GM18861 (cell line): ENCODE measurements at regions not wholly inside any gene's neighbourhood (a gene's known extent, or its start where the extent isn't known, plus 50 kb on each side); places are given as distances from the start of the nearest gene placed in this dataset.
"Not testable (repeated sequence)": the region's sequence is repeated elsewhere in the genome, so short reads cannot be mapped to it uniquely, and the experiment has no call there.

Source experiments
- ATAC-seq: cut with Tn5 transposase; IDR thresholded peaks from one replicate; pipeline ENCODE4 v1.9.1; 2021; ENCODE audit not compliant: unreplicated experiment

DNA sequence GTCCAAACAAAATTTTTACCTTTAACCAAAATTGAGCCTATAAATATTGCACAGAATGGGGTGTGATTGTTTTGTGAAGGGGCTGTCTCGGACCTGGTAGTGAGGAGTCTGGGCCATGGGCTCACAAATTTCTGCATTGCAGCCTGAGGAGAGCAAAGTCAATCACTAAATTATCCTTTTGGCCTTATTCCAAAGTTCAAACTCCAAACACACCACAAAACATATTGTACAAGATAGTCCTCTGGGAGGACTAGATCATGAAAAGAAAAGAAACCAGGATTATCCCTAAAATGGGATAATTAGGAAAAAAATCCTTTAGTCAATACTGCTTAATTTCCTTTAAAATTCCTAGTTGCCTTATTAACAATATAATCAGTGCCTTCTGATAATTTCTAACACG is 115.5 kb downstream of the BUB3 start:
- ATAC-seq = no peak

DNA sequence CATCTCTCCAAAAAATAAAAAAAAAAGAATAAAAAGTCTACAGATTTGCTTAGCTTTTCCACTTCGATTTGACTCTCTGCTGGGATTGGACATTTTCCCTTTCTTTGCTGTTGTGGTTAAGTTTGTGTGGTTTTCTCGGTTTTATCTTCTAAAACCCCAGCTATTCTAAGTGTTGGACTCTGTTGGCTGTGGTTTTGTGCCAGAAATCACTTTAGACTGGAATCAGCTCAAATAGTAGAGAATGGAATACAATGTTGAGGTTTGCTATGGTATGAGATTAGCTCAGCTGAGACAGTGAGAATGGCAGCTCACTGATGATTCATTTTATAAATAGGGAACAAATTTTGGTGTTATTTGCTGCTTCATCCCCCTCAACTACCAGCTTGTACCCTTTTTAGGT is 116.0 kb downstream of the BUB3 start:
- no peak for ATAC-seq

DNA sequence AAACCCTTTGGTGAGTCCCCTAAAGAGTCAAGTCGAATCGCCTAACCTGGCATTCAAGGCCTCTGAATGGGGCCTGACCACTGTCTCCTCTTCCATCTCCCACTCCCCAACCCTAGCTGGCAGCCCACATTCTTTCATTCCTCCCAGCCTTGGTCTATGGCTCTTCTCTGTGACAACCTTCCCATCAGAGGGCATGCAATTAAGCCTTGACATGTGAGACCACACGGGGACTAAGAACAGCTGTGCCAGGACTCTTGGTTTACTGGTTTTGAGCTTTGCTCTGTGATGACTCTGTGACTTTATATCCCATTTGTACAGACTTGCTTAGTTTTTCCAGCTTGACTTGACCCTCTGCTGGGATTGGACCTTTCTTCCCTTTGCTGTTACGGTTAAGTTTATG is 116.6 kb downstream of the BUB3 start:
- no peak for ATAC-seq

- ATAC-seq = no peak
These were observed 118.0 kb downstream of the BUB3 start for GRCh38 chr10:123272171-123272570.

GRCh38 chr10:123274306-123275135 is 120.3 kb downstream of the BUB3 start:
- no peak for ATAC-seq

- no peak for ATAC-seq
These were observed 120.9 kb downstream of the BUB3 start for GRCh38 chr10:123275136-123275564.

GRCh38 chr10:123278445-123278844 is 124.2 kb downstream of the BUB3 start:
- no peak for ATAC-seq

DNA sequence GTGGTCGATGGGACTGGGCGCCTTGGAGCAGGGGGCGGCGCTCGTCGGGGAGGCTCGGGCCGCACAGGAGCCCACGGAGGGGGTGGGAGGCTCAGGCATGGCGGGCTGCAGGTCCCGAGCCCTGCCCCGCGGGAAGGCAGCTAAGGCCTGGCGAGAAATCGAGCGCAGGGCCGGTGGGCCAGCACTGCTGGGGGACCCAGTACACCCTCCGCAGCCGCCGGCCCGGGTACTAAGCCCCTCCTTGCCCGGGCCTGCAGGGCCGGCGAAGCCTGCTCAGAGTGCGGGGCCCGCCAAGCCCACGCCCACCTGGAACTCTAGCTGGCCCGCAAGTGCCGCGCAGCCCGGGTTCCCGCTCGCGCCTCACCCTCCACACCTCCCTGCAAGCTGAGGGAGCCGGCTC is 129.2 kb downstream of the BUB3 start:
- not testable (repeated sequence) for ATAC-seq

- no peak for ATAC-seq
These were observed 129.8 kb downstream of the BUB3 start for GRCh38 chr10:123284022-123284421.

DNA sequence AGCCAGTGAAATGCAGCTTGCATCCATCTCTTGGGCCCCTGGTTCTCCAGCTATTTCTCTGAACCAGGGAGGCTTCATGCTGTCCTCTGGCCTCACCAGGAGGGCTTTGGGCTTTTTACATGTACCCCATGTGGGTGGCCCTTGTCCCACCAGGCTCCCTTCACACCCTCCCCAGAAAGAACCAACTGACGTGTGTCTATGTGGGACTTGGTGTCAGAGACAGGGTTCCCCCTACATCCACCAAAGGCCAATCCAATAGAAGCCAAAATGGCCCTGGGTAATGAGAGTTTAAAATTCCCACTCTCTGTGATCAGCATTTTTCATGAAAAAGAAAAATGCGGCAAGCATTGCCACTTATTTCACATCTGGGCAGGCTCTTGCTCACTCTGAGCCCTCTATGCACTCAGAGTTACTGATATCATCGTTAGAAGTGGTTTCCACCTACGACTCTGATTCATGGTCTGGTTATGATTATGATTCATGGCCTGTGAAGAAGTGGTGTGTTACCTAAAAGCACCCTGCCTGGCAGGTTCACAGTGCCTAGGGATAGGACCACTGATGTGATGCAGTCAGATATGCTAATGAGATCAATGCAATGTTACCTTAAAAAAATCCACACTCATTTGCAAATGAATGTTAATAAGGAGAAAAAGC is 133.5 kb downstream of the BUB3 start:
- no peak for ATAC-seq

DNA sequence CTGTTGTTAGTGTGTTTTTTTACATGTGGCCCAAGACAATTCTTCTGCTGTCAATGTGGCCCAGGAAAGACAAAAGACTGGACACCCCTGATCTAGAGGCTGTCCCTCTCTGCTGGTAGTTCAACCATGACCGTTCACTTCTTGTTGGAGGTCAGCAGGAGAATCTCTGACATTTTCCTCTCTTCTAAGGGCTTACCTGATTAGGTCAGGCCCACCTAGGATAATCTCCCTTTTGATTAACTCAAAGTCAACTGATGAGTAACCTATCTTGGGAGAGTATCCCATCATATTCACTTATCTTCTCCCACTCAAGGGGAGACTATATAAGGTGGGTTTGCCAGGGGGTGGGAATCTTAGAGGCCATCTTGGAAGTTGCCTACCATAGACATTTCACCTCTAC is 135.2 kb downstream of the BUB3 start:
- no peak for ATAC-seq

DNA sequence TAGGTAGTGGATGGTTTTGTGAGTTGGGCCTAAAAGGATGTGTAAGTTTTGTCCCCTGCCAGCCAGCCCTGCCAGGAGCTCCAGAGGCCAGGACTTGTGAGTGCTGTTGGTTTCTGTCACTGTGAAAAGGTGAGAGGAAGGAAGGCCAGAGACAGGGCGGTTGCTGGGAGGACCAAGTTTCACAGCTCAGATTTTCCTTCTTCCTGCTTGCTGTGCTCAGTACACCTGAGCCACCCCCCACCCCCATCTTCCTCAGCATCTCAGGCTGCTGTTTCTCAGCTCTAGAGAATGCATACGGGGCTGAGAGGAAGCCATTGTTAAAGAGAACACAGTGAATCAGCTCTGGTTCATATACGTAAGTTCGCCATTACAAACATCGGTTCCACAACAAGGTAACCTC is 139.9 kb downstream of the BUB3 start:
- no peak for ATAC-seq

DNA sequence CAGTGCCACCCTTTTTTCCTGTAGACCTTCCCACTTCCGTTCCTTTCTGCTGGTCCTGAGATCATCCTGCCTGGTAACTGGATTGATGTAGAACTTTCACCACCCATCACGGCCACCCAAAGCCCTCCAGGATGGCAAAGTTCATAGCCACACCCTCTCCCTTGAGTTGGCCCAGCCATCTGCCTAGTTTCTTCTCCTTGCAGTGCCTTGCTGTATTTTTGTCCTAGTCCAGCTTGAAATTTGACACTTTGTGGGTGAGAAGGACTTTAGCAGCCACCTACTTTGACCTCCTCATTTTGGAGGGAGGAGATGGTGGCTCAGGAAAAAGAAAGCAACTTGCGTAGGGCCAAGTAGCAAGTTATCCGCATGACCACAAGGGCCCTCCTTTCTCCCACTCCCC is 140.7 kb downstream of the BUB3 start:
- ATAC-seq = no peak

DNA sequence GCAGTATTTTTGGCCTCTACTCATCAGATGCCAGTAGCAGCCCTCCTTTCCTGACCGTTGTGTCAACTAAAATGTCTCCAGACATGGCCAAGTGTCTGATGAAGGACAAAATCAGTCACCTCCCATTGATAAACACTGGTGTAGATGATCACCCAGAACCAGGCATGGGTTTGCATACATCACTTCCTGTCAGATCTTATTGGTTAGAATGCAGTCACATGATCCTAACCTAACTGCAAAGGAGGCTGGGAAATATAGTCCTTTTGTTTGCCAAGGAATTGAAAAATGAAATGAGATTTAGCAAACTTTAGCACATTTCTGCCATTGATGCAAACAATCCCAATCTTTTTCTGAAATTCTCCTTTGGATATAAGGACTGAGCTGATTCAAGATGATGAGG is 141.4 kb downstream of the BUB3 start:
- no peak for ATAC-seq

DNA sequence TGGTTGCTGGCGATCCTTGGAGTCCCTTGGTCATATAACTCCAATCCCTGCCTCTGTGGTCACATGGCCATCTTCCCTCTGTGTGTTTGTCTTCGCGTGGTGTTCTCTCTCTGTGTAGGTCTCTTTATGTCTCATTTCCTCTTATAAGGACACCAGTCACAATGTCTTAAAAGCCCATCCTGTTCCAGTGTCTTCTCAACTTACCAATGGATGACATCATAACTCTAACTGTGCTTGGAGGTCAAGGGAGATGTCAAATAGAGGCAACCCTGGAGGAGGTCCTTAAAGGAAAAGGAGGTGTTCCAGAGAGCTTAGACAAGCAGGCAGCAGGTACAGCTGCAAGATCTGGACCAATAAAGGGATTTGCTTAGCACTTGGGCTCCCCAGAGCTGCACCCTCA is 143.0 kb downstream of the BUB3 start:
- ATAC-seq = no peak

GRCh38 chr10:123298583-123298982 is 144.4 kb downstream of the BUB3 start:
- ATAC-seq = no peak

- ATAC-seq = no peak
These were observed 145.4 kb downstream of the BUB3 start for GRCh38 chr10:123299598-123299997.

DNA sequence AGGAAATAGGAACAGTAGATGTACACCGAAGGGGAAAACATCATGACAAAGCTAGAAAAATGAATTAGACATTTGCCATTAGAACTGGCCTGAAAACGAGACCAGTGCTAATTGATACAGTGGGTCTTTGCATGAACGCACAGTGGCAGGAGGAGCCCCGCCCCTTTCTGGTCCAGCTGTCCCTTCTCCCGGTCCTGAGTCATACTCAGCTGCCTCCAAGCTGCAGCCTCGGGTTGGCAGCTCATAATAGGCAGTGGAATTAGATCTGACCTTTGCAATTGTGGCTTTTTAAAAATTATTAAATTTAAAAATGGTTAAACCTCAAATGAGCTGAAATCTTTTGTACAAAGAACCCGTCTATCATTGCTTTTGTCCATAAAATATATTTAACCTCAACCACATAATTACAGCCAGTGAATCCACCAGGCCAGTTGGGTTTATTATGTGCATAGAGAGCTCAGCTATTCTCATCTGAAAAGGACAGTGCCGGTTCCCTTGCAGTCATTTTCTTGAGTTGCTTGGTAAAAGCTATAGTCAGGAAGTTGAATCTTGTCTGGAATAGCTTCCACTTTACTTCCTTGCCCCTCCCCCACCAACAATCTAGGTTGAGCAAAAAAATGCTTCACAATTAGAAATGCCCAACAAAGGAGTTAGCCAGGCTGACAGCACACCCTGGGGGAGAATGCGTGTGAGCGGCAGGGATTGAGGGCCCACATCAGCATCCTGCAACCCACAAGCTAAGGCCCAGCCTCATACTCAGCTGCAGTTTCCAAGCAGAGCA is 147.1 kb downstream of the BUB3 start:
- ATAC-seq = no peak

- ATAC-seq = no peak
These were observed 149.6 kb downstream of the BUB3 start for GRCh38 chr10:123303581-123304337.

GRCh38 chr10:123305671-123306070 is 151.5 kb downstream of the BUB3 start:
- no peak for ATAC-seq

DNA sequence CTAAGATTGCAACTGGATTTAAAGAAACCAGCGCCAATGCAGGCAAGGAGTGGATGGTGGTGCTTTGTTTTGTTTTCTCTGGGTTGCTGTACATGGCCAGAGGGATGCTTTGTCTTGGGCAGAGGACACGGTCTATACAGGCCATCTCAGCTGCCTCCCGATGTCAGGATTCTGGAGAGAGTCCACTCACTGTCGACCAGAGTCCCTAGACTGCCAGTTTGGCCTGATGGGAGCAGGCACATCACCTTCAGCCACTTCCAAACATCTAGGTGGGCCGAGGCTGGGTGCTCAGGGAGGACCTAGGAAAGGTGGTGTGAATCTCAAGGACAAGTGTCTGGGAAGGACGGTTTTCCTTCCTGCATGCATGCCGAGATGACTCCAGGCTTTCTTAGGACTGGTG is 152.1 kb downstream of the BUB3 start:
- ATAC-seq = no peak
